ENCODE measurements at regions not wholly inside any gene's neighbourhood (a gene's known extent, or its start where the extent isn't known, plus 50 kb on each side); places are given as distances from the start of the nearest gene placed in this dataset.

GRCh38 chr17:77856551-77857305 is 101.8 kb upstream of the TNRC6C start:
- no peak overlapping the region for H3K4me3 ChIP-seq (ENCODE audit: extremely low read depth in 1 of 4, insufficient read depth in 2 of 4, low read depth in 3 of 4, low read length in 4 of 4)
- H3K4ac ChIP-seq (replicated peaks; ENCODE audit: insufficient read length, low read depth, low read length) = no peak overlapping the region
- H2AK5ac ChIP-seq (ENCODE audit: low read depth, low read length) = no peak overlapping the region
- no peak overlapping the region for H4K5ac ChIP-seq (ENCODE audit: insufficient read length, low read depth, low read length)
- H3K27ac ChIP-seq (ENCODE audit: low read depth, low read length) = no peak overlapping the region
- H3K27me3 ChIP-seq (replicated peaks in 1 of 4; ENCODE audit: control insufficient read depth in 3 of 4, extremely low read depth in 1 of 4, insufficient read depth in 3 of 4, low read length in 3 of 4) = peaks cover 0 to 2% (median 0%) of the 10 kb centered on the region in 4 experiments; a peak in 1 of 7 replicates
- no peak overlapping the region for H2BK12ac ChIP-seq (ENCODE audit: low read depth, low read length)
- no peak overlapping the region; the same call in 1 of the 2 replicates for H2BK20ac ChIP-seq (ENCODE audit: low read length)
- POLR2A ChIA-PET (ENCODE audit: partially characterized antibody) = no interaction called here
- no peaks in the 10 kb centered on the region for H3K79me2 ChIP-seq (ENCODE audit: control insufficient read depth in 1 of 2, insufficient read depth in 2 of 2, low read length in 2 of 2)
- no peak overlapping the region for H2BK15ac ChIP-seq (ENCODE audit: low read length)
- no peak overlapping the region for H3K18ac ChIP-seq (ENCODE audit: extremely low read depth, low read length)
- no peak overlapping the region for H2BK120ac ChIP-seq (replicated peaks; ENCODE audit: low read depth, low read length)
- DNase-seq (ENCODE audit: low read depth in 1 of 2, low spot score in 2 of 2) = no peak
- TF ChIP-seq NANOG (IDR thresholded peaks at IDR 0.05; ENCODE audit: insufficient read depth, low read depth, low read length, poor library complexity, severe bottlenecking) = no peak
- TF ChIP-seq MAFK (IDR thresholded peaks at IDR 0.05; ENCODE audit: low read depth, low read length) = no peak
- TF ChIP-seq CHD2 (IDR thresholded peaks at IDR 0.05; ENCODE audit: low read length) = no peak
- TF ChIP-seq JUND (IDR thresholded peaks at IDR 0.05; ENCODE audit: low read length) = no peak
- no peak for TF ChIP-seq RAD21 (IDR thresholded peaks at IDR 0.05 in 1 of 2, conservative IDR thresholded peaks at IDR 0.05 in 1 of 2; ENCODE audit: low read depth in 2 of 2, low read length in 2 of 2)
- no peak for TF ChIP-seq HDAC2 (IDR thresholded peaks at IDR 0.05; ENCODE audit: borderline replicate concordance in 1 of 2, low read depth in 2 of 2, low read length in 2 of 2)
- no peak for TF ChIP-seq KDM5A (IDR thresholded peaks at IDR 0.05; ENCODE audit: low read length)
- no peak for TF ChIP-seq TAF7 (optimal IDR thresholded peaks at IDR 0.05; ENCODE audit: borderline replicate concordance, low read depth, low read length)
- no peak for TF ChIP-seq GTF2F1 (IDR thresholded peaks at IDR 0.05; ENCODE audit: borderline replicate concordance, low read depth, low read length)
- TF ChIP-seq SP2 (IDR thresholded peaks at IDR 0.05; ENCODE audit: low read length) = no peak
- no peak for TF ChIP-seq SAP30 (IDR thresholded peaks at IDR 0.05; ENCODE audit: insufficient read depth, insufficient replicate concordance, low read length)
- H3K9me3 ChIP-seq (ENCODE audit: insufficient read depth in 2 of 2, low read depth in 1 of 2, low read length in 1 of 2) = no peaks in the 10 kb centered on the region
- H2BK5ac ChIP-seq (ENCODE audit: low read depth, low read length) = no peak overlapping the region
- no peak for FAIRE-seq
- H4K91ac ChIP-seq (replicated peaks; ENCODE audit: insufficient read length, low read length) = no peak overlapping the region
- peaks cover 0 to 3% (median 0%) of the 10 kb centered on the region in 4 experiments; a peak in 1 of 7 replicates for H3K4me1 ChIP-seq (replicated peaks in 1 of 4; ENCODE audit: control insufficient read depth in 3 of 4, insufficient read depth in 4 of 4, low read length in 3 of 4)
- CTCF ChIA-PET (ENCODE audit: partially characterized antibody) = interaction anchor here (1.0 kb wide), 1 partner anchor 156 kb away, joined by 3 read pairs; no protein-coding TSS in a partner anchor
- no peak overlapping the region for H3K4me2 ChIP-seq (ENCODE audit: insufficient read depth in 1 of 2, low read depth in 2 of 2, low read length in 2 of 2)
- no peak overlapping the region for H3K23ac ChIP-seq (ENCODE audit: insufficient read length)
- H4K20me1 ChIP-seq (replicated peaks in 1 of 2; ENCODE audit: control insufficient read depth in 1 of 2, insufficient read depth in 2 of 2, low read length in 2 of 2) = peaks cover 0 to 4% of the 10 kb centered on the region in 2 experiments
- no peaks in the 10 kb centered on the region; a peak in 1 of 8 replicates for H3K36me3 ChIP-seq (ENCODE audit: control insufficient read depth in 2 of 4, insufficient read depth in 4 of 4, low read length in 3 of 4)
- peaks cover 21% of the 10 kb centered on the region; the same call in 1 of the 2 replicates for H3K23me2 ChIP-seq (ENCODE audit: low read depth, low read length)
- no peak overlapping the region for H4K8ac ChIP-seq (ENCODE audit: extremely low read depth, insufficient read depth, low read length)
- no peak overlapping the region for H3K56ac ChIP-seq (replicated peaks; ENCODE audit: insufficient read length, low read depth, low read length)
- H3K79me1 ChIP-seq (ENCODE audit: low read depth, low read length) = no peaks in the 10 kb centered on the region
- H3K9ac ChIP-seq (replicated peaks in 1 of 4; ENCODE audit: extremely low read depth in 1 of 4, low read depth in 3 of 4, low read length in 3 of 4) = no peak overlapping the region
- no peak overlapping the region for H2AFZ ChIP-seq (ENCODE audit: low read length)
- no peak overlapping the region for H3K14ac ChIP-seq (ENCODE audit: insufficient read length)
- 89% methylated on average over 20 of the region's 20 CpGs; no CpG with 5 or more reads in 1 of the 2 experiments for WGBS, 2 experiments (ENCODE audit: extremely low coverage in 1 of 2, insufficient coverage in 1 of 2, insufficient read length in 1 of 2, insufficient replicate concordance in 2 of 2, low coverage in 1 of 2, low lambda C conversion rate in 2 of 2, missing lambda C conversion rate in 1 of 2)
